Stimulated activated CD8-positive, alpha-beta memory T cell treated with anti-CD3 and anti-CD28 coated beads, Interleukin-2, amount 100 ng/mL, for 48 hours (primary cell): ENCODE measurements at regions not wholly inside any gene's neighbourhood (a gene's known extent, or its start where the extent isn't known, plus 50 kb on each side); places are given as distances from the start of the nearest gene placed in this dataset.
"Not testable (repeated sequence)": the region's sequence is repeated elsewhere in the genome, so short reads cannot be mapped to it uniquely, and the experiment has no call there.

ENCODE experiments used
- DNase-seq, 2 donors: peaks; one replicate each; pipeline ENCODE4 v3.0.0-alpha.2; 2020; ENCODE audit warnings: low read depth in 2 of 2

DNA sequence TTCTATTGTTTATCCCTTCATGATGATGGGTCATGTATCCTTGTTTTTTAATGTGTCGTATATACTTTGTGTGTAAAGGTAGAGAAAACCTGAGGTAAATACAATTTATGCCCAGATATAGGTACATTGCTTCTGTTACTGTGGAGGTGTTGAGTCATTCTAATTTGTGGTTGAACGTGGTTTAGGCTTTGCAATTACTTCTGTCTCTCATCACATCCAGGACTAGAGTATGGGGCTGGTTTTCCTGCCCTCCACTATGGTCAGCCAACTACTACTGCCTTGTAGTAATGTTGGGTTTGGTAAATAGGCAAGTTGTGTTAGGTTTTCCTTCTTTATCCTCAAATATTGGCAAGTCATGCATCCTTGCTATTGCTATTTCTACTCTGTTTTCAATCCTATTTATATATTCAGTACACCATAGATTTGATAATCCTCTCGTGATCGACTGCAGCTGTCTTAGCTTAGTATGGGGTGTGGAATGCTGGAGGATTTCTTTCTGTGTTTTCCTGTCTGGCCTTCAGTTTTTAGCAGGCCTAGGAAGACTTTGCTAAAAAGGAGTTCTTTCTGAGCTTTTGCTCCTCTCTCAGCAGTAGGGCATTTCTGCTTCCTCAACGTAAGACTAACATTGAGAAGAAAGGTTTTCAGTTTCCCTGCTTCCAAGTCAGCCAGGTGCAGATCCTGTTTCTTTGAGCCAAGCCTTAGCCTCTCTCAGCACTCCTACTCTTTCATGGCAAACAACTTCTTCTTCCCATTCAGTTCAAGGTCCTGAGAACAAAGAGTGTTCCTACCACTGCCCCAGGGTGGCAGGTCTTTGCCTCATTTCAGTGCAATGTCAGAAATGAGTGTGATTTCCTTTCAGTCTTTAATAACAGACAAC, 844.4 kb upstream of the CDH18 start:
- DNase-seq = no peak

DNA sequence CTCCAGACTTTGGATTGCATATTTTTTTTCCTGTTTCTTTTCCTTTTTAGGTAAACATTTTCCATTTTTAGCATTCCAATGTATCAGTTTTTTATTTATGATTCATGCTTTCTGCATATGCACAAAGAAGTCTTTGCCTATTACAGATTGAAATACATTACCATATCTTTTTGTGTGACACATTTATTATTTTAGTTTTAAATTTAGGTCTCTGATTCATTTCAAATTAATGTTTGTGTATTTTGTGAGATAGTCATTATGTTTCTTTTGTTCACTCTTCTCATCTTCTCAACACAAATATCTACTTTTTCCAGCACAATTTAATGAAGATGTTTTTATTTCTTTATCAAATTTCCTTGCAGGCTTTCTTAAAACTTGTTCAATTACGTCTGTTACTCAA, 838.0 kb upstream of the CDH18 start:
- DNase-seq = not testable (repeated sequence)

DNA sequence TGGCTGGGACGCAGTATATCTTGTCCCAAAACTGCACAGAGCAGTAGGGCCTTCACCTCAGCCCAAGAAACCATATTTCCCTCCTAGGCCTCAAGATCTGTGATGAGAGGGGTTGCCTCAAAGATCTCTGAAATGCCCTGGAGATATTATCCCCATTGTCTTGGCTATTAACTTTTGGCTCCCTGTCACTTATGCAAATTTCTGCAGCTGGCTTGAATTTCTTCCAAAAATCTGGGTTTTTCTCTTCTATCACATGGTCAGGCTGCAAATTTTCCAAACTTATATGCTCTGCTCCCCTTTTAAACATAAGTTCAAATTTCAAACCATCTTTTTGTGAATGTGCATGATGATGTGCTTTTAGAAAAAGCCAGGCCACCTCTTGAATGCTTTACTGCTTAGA, 809.2 kb upstream of the CDH18 start:
- not testable (repeated sequence) for DNase-seq

DNA sequence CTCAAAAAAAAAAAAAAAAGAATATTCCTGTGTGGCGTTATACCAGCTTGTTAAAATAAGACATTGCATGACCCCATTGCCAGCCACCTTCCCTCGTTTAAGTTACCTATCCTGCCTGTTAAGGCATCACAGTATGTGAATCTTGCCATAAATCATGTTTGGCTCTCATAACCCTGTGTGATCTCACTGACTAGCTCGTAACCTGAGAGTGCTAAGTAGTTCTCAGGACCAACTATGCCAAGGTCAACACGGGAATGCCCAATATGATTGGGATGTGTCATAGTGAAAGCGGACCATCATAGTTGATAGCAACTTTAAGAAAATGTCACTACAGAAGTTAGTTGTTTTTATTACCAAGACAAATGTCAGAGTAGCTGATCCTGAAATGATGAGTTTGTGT, 796.8 kb upstream of the CDH18 start:
- DNase-seq = not testable (repeated sequence)

DNA sequence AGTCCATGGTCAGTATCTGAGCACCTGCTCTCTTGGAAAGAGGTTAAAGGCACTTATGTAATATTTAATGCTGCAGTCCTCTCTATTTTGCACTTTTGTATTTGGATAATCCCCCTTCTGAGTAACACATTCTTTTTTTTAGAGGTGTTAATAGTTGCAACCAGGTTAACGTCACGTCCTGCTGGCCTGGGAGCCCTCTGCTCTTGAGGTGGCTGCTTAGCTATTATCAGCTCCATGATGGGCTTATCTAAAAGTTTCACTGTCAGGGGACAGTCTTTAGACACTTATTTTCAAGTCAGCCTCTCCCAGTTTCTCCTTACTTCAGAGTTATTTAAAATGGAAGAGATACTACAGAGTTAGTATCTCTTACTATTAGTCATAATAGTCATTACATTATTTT, 795.5 kb upstream of the CDH18 start:
- DNase-seq = not testable (repeated sequence)

DNA sequence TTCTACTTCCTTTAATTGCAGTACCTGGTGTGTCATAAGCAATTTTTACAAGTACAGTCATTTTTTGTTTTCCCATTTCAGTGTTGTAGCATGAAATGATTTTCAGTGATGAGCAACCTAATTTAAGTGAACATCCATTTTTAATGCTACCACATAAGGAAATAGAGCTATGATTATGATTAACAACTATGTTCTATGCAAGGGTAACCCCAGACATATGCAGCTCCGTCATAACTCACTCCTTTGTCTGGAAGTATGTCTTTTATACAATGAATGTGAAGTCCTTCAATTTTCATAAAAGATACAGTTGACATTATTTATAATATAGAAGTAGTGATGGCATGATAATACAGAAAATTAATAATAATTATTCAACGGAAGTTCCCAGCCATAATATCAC, 783.3 kb upstream of the CDH18 start:
- DNase-seq = not testable (repeated sequence)

DNA sequence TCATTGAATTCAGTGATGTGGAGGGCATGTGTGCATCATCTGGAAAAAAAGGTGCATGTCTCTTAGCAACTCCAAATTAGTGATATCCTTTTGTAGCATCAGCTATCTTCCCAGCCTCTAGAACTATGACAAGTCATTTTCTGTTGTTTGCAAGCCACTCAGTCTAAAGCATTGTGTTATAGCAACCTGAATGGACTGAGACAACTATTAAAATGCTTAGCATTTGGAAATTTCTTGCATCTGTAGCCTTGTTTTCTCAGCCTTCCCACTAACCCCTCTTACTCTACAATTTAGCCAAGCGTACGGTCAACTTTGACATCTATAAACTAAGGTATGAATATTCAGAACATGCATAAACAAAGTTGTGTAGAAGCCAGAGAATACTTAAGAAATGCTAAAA, 777.1 kb upstream of the CDH18 start:
- not testable (repeated sequence) for DNase-seq

DNA sequence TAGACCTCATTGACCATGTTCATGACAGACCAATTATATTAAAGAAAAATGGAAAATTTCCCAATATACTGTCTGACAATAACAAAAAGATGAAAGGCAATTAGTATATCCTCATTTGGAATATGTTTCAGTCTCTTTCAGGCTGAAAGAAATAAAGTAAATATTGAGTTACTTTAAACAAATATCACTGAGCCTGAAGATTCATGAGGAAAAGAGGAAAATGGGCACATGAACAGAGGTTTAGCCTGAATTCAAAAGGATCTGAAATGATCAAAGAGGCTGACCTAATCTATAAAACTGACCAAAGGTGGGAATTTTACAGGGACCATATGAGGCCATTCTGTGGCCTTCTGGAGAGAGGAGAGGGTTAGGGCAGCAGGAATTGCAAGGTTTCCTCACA, 771.5 kb upstream of the CDH18 start:
- not testable (repeated sequence) for DNase-seq

DNA sequence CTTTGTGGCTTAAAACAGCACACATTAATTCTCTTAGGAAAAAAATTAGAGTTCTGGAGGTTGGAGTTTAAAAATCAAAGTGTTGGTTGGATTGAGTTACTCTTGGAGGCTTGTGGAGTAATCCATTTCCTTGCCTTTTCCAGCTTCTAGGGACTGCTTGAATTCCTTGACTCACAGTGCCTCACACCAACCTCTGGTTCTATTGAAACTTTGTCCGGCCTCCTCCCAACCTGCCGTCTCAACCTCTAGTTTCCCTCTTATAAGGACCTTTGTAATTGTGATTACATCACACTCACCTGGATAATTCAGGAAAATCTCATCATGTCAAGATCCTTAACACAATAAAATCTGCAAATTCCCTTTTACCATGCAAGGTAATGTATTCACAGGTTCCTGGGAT, 764.2 kb upstream of the CDH18 start:
- DNase-seq = not testable (repeated sequence)

DNA sequence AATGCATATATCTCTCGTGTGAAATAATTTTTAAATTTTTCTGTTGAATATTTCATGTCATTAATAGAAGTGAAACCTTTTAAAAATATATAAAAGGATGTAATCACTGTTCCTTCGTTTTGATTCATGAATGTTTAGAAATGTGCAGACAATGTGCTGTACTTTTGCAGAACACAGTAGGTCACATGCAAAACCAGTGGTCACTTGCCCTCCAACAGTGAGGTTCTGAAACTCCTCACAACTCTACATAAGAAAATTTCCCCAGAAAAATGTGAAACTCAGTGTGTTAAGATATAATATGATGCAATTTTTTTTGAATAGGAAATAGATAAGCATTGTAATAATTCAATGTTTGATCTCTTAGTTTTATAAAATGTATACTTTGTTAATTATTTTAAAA, 747.7 kb upstream of the CDH18 start:
- not testable (repeated sequence) for DNase-seq

DNA sequence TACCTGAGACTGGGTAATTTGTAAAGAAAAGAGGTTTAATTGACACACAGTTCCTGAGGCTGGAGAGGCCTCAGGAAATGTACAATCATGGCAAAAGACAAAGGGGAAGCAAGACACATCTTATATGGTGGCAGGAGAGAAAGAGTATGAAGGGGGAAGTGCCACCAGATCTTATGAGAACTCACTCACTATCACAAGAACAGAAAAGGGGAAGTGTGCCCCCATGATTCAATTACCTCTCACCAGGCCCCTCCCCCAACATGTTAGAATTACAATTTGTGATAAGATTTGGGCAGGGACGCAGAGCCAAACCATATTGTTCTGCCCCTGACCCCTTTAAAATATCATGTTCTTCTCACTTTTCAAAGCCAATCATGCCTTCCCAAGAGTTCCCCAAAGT, 744.2 kb upstream of the CDH18 start:
- not testable (repeated sequence) for DNase-seq

DNA sequence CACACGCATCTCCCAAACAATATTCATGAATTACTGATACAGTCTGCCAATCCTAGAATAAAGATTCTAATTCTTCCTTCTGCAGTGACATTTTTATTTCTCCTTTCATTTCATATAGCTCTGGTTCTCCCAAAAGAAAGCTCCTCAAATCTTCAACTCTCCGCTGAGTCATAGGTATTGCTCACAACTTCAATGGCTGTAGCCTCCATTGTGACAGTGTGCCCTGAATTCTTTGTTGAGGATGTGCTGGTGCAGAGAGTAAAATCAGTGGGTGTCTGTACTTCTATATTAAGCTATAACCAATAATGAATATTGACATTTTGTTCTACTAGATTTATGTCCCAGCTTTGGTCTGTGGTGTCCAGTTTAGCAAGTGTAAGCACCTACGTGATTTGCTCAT, 733.3 kb upstream of the CDH18 start:
- DNase-seq = not testable (repeated sequence)

DNA sequence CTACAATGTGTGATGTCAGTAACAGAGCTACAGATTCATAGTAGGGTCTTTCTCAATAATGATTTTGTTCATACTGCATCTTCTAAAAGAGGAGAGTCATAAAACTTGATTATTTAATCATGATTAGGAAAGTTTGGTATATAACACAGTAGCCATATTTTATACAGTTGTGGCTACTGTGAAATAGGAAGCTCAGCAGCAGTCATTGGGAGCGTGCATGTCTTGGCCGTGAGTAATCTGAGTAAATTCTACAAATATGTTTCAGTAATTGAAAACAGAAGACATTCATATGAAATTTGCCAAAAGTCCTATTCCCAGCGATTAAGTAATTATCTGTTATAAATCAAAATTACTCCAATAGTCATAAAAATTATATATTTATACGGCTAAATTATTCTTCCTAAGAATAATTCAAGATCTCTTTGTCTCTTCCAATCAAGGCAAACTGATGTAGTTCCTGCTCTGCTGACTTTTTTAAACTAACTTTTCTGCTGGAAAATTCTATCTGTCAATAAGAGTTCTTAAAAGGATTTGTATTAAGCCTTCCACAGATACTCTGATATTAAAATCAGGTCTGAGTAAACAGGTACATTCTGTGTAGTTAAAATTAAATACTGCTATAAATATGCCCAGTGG, 723.6 kb upstream of the CDH18 start:
- not testable (repeated sequence) for DNase-seq

DNA sequence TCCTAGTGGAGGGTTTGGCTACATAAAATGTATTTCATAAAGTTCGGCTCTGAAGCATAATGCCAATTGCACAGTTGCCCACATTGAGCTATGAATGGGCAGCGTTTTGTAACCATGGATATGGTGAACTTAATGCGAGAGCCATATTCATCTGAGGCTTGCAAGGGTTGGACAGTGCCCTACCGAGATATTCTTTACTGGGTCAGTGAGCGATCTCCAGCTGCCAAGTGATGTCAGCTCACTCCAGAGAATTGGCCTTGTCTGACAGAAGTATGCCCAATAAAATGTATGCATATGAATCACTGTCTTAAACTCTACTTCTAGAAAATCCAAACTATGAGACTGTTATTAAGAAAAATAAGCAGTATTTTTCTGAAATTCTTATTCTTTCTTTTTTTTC, 719.6 kb upstream of the CDH18 start:
- not testable (repeated sequence) for DNase-seq

DNA sequence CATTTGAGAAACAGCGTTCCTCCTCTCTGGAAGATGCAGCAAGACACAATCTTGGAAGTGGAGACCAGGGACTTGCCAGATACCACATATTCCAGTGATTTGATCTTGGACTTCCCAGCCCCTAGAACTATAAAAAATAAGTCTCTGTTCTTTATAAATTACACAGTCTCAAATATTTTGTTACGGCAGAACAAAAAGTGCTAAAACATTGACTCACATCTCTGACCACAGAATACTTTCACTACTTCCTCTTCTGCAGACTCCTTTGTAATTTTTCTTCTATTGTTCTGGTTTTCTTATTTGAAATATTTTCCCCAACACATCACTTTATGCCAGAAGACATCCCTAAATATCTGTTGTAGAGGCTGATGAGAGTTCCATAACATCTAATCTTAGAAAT, 706.1 kb upstream of the CDH18 start:
- DNase-seq = no peak

DNA sequence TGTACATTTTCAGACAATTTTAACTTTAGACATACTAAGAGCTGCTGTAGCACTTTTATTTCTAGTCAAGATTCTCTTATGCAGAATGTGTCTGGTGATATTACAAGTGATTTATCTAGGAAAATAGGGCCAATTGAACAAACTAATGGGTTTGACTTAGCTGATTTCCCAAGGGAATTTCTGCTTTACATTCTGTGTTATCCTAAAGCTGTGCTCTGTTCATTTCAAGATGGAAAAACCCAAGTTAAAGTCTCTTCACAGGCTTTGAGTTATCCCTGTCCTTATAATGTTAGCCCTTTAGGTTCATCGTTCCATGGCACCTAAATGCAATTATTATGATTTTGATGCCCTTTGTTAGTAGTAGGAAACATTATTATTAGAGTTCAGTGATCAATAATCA, 704.9 kb upstream of the CDH18 start:
- no peak for DNase-seq

DNA sequence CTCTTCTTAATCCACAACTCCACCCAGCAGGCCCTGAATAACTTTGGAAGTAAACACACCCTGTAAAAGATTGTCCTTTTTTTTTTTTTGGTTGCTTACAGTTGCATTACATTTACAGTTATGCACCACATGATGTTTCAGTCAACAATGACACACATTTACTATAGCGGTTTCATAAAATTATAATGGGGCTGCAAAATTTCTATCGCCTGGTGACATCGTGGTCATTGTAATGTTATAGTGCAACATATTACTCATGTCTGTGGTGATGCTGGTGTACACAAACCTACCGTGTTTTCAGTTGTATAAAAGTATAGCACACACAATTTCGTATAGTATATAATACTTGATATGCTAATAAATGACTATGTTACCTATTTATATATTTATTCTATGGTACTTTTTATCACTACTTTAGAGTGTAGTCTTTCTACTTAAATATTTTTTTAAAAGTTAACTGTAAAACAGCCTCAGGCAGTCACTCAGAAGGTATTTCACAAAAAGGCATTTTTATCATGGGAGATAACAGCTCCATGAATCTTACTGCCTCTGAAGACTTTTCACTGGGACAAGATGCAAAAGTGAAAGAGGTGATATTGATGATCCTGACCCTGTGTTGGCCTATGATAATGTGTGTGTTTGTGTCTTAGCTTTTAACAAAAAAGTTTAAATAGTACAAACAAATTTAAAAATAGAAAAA, 695.4 kb upstream of the CDH18 start:
- DNase-seq = no peak

DNA sequence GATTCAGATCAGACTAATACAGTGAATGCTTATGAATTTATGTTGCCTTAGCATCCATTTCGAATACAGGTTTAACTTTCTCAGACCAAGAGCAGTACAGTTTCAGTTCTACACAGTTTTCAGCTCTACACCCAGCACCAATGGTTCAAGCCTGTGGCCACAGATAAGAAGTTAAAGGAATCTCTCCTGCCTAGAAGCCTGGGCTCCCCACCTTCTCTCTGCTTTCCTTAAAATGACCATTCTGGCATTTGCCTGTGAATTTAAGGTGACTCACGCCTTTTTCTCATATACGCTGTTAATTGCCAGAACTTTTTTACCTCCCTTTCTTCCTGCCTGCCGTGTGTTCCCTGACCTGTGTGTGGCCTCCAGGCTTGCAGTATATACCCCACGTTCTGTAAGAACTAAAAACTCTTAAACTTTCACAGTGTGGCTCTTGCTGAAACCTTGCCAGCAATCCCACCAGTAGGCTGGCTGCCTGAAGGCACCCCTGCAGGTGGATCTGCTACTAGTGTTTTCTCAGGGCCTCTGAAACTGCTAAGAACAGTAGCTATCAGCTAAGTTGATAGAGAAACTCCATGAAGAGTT, 692.8 kb upstream of the CDH18 start:
- DNase-seq = no peak

DNA sequence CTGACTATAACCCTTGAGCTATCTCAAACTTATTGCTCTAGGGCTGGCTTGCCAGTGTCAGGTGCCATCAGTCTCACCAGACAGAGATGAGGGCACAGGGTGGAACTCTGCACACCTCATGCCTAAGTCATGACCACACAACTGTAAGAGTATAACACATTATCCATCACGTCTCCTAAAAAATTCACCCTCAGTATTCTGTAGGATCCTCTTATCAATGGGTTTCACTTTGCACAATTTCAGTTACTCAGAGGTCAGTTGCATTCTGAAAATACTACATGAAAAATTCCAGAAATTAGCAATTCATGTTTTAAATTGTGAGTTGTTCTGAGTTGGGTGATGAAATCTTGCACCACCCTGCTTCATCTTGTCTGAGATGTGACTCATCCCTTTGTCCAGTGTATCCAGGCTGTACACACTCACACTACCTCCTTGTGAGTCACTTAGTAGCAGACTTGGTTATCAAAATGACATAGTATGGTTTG, 690.9 kb upstream of the CDH18 start:
- DNase-seq = no peak

DNA sequence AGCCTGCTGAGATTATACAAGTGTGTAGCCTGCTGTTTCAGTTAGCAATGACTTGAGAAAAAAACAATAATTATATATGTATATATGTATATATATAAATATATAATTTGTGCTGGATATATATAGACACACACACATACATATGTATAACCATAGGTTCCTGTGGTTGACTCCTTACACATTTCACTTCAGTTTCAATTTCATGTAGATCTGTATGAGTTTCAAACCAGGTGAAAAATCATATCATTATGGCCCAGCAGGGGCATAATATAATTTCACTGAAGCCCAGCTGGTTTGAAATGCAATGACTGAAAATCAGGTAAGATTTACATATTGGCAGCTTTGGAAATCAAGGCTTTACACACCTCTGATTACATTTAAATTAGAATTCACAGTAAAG, 690.4 kb upstream of the CDH18 start:
- DNase-seq = no peak

DNA sequence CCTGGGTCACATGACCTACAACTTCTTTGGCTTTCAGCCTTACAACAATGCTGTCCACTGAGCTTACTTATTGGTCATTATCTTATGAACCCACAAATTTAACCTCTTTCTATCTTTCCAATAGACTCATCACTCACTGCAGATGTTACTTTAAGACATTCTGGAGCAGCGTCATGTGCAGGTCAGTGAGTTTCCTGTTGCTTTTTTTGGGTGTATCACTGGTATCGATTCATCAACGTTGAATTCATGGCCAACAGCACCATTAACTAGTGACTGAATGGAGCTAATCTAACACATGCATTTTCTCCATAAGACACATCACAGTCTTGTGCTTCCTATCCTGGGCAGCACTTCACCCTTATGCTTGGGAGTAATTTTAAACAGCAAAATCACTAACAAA, 672.6 kb upstream of the CDH18 start:
- DNase-seq = no peak

DNA sequence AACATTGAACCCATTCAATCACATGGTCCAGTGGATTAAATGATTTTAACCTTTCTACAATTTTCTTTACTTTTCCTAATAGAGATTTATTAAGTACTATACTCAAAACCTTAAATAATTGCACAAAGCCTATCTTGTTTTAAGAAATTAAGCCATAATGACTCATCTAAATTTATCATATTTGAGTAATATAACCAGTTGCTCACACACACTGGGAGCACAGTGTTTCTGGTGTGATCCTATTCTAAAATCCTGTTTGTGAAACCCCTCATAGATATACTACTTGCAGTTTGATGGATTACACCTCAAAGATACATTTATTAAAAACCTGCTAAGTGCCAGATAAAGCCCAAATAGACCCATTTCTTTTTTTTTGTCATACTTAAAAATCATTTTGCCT, 668.3 kb upstream of the CDH18 start:
- DNase-seq = no peak
